ENCODE measurements at regions not wholly inside any gene's neighbourhood (a gene's known extent, or its start where the extent isn't known, plus 50 kb on each side); places are given as distances from the start of the nearest gene placed in this dataset.

DNA sequence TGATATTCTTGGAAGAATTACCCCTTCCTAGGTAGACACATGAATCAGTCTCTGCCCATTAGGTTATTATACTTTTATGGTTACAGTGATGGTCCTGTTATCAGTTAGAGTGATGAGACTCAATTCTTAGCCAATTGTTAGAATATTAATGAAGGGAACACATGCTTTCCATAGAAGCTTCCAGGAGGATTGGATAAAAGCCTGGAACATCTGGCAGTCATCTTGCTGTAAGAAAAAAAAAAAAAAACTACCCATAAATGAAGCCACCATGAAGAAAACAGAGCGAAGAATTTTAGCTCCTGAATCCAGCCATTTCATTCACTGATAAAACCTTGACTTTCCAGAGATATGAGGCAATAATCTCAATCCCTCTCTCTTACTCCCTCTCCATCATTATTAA is 262.5 kb upstream of the GRIN3A start:
- TF ChIP-seq, protein P1, sequence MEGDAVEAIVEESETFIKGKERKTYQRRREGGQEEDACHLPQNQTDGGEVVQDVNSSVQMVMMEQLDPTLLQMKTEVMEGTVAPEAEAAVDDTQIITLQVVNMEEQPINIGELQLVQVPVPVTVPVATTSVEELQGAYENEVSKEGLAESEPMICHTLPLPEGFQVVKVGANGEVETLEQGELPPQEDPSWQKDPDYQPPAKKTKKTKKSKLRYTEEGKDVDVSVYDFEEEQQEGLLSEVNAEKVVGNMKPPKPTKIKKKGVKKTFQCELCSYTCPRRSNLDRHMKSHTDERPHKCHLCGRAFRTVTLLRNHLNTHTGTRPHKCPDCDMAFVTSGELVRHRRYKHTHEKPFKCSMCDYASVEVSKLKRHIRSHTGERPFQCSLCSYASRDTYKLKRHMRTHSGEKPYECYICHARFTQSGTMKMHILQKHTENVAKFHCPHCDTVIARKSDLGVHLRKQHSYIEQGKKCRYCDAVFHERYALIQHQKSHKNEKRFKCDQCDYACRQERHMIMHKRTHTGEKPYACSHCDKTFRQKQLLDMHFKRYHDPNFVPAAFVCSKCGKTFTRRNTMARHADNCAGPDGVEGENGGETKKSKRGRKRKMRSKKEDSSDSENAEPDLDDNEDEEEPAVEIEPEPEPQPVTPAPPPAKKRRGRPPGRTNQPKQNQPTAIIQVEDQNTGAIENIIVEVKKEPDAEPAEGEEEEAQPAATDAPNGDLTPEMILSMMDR (IDR thresholded peaks at IDR 0.05), result no peak
- TF ChIP-seq POLR2A (IDR thresholded peaks at IDR 0.05), result no peak
